HCT116 (cell line): ENCODE measurements at regions not wholly inside any gene's neighbourhood (a gene's known extent, or its start where the extent isn't known, plus 50 kb on each side); places are given as distances from the start of the nearest gene placed in this dataset.

Experiments used
- ATAC-seq: fragments of 200-7000 bp; cut with Tn5 transposase; 2 replicates; pipeline ENCODE4 v1.9.1; 2020; ENCODE audit warnings: mild to moderate bottlenecking, moderate library complexity
- BruUV-seq: library from RNA; stranded (reverse); fragments of 400-500 nt; replicated peaks from 2 replicates; lab custom pipeline; 2021; lab: Mats Ljungman, UMichigan
- CTCF ChIA-PET: fragments of 300-600 bp; sonication (Branson Sonifier 250); formaldehyde crosslinking; loops from one replicate; lab custom pipeline; 2021; ENCODE audit warnings: antibody characterized with exemption; lab: Charles Lee
- POLR2A ChIA-PET: fragments of 300-600, 350-600 bp; sonication (Branson Sonifier 250); formaldehyde crosslinking; loops from one replicate; lab custom pipeline; 2021; ENCODE audit warnings: antibody characterized with exemption; lab: Charles Lee
- RAD21 ChIA-PET, 2 experiments: fragments of 300-600 bp; sonication (Branson Sonifier 250); formaldehyde crosslinking; loops; one replicate each; lab custom pipeline; 2023; ENCODE audit warnings: low total read pairs in 2 of 2; ENCODE audit not compliant: uncharacterized antibody in 2 of 2, unreplicated experiment in 2 of 2, low non-redundant PET in 1 of 2; lab: Charles Lee
- DNase-seq: peaks from one replicate; pipeline ENCODE4 v3.0.0-alpha.2; 2010; ENCODE audit warnings: low read depth, low spot score
- H2AFZ ChIP-seq: fragments of 200-600 bp; shearing (Covaris generic), sonication (generic); 2 replicates; pipeline ENCODE4 v1.6.1; 2017; ENCODE audit warnings: low read depth, mixed run types, mixed read lengths, antibody characterized with exemption, low read length; ENCODE audit not compliant: poor library complexity, severe bottlenecking
- H3K27ac ChIP-seq: 2 replicates; pipeline ENCODE4 v1.5.1; 2012; ENCODE audit warnings: low read depth, low read length
- H3K27me3 ChIP-seq: fragments of 200-600 bp; sonication (generic); 2 replicates; pipeline ENCODE4 v1.6.1; 2016; ENCODE audit warnings: mixed run types, low read length, mixed read lengths; ENCODE audit not compliant: insufficient read depth
- H3K36me3 ChIP-seq, 2 experiments: fragments of 200-500 bp in 1 of 2; fragments of 200-600 bp in 1 of 2; sonication (Bioruptor generic) in 1 of 2; sonication (generic) in 1 of 2; 2 replicates each; pipeline versions ENCODE4 v1.5.1 to v1.6.1; 2014 to 2016; ENCODE audit warnings: low read length in 2 of 2, inconsistent platforms in 1 of 2, mixed read lengths in 1 of 2, mixed run types in 1 of 2; ENCODE audit not compliant: insufficient read depth in 2 of 2, control insufficient read depth in 1 of 2
- H3K4me1 ChIP-seq, 2 experiments: fragments of 200-600 bp in 1 of 2; sonication (generic) in 1 of 2; 2 replicates each; pipeline versions ENCODE4 v1.5.1 to v1.6.1; 2012 to 2017; ENCODE audit warnings: low read length in 2 of 2, inconsistent platforms in 1 of 2, mild to moderate bottlenecking in 1 of 2, mixed read lengths in 1 of 2, mixed run types in 1 of 2, moderate library complexity in 1 of 2; ENCODE audit not compliant: insufficient read depth in 2 of 2, control insufficient read depth in 1 of 2
- H3K4me2 ChIP-seq: fragments of 200-600 bp; sonication (generic); 2 replicates; pipeline ENCODE4 v1.6.1; 2017; ENCODE audit warnings: mixed run types, low read length, mixed read lengths
- H3K4me3 ChIP-seq, 2 experiments: fragments of 200-600 bp in 1 of 2; sonication (generic) in 1 of 2; replicated peaks in 1 of 2; 2 replicates each; pipeline ENCODE4 v1.5.1; 2011 to 2016; ENCODE audit warnings: low read length in 2 of 2, control low read depth in 1 of 2, low read depth in 1 of 2, mild to moderate bottlenecking in 1 of 2, mixed read lengths in 1 of 2, mixed run types in 1 of 2
- H3K79me2 ChIP-seq: fragments of 200-600 bp; sonication (generic); 2 replicates; pipeline ENCODE4 v1.6.1; 2017; ENCODE audit warnings: mild to moderate bottlenecking, mixed run types, low read length, moderate library complexity, mixed read lengths; ENCODE audit not compliant: insufficient read depth
- H3K9ac ChIP-seq: fragments of 200-600 bp; sonication (generic); 2 replicates; pipeline ENCODE4 v1.6.1; 2016; ENCODE audit warnings: low read length, mixed read lengths
- H3K9me2 ChIP-seq: fragments of 200-600 bp; sonication (generic), shearing (Covaris generic); 2 replicates; pipeline ENCODE4 v1.6.1; 2017; ENCODE audit warnings: mixed run types, mild to moderate bottlenecking, moderate library complexity; ENCODE audit not compliant: insufficient read depth
- H3K9me3 ChIP-seq, 2 experiments: fragments of 200-500 bp in 1 of 2; fragments of 200-600 bp in 1 of 2; sonication (Bioruptor generic) in 1 of 2; sonication (generic) in 1 of 2; 2 replicates each; pipeline ENCODE4 v1.6.1; 2014 to 2017; ENCODE audit warnings: low read length in 2 of 2, mixed read lengths in 2 of 2, inconsistent platforms in 1 of 2, low read depth in 1 of 2, mild to moderate bottlenecking in 1 of 2, mixed run types in 1 of 2, moderate library complexity in 1 of 2; ENCODE audit not compliant: control insufficient read depth in 1 of 2, insufficient read depth in 1 of 2
- H4K20me1 ChIP-seq: fragments of 200-600 bp; sonication (generic), shearing (Covaris generic); 2 replicates; pipeline ENCODE4 v1.6.1; 2017; ENCODE audit warnings: mixed run types, mild to moderate bottlenecking, moderate library complexity; ENCODE audit not compliant: insufficient read depth
- CEBPB ChIP-seq: IDR thresholded peaks from 2 replicates; pipeline ENCODE4 v1.6.1; 2012; ENCODE audit warnings: low read depth
- ELF1 ChIP-seq: IDR thresholded peaks from 2 replicates; pipeline ENCODE4 v1.6.1; 2012; ENCODE audit warnings: low read depth, borderline replicate concordance
- EZH2phosphoT487 ChIP-seq: fragments of 200-600 bp; IDR thresholded peaks from 2 replicates; pipeline ENCODE4 v1.6.1; 2018; ENCODE audit warnings: antibody characterized with exemption, borderline replicate concordance
- JUND ChIP-seq: IDR thresholded peaks from 2 replicates; pipeline ENCODE4 v1.6.1; 2012
- POLR2A ChIP-seq: IDR thresholded peaks from 2 replicates; pipeline ENCODE4 v1.7.0; 2011; ENCODE audit warnings: borderline replicate concordance; ENCODE audit not compliant: insufficient read depth, insufficient read length; ENCODE audit errors: extremely low read depth
- POLR2AphosphoS5 ChIP-seq: IDR thresholded peaks from 2 replicates; pipeline ENCODE4 v1.6.1; 2011; ENCODE audit warnings: mild to moderate bottlenecking, low read depth, low read length, moderate library complexity
- RAD21 ChIP-seq: IDR thresholded peaks from 2 replicates; pipeline ENCODE4 v1.6.1; 2012; ENCODE audit warnings: low read depth, mild to moderate bottlenecking
- SRF ChIP-seq: IDR thresholded peaks from 2 replicates; pipeline ENCODE4 v1.6.1; 2012; ENCODE audit warnings: low read depth
- YY1 ChIP-seq: IDR thresholded peaks from 2 replicates; pipeline ENCODE4 v1.6.1; 2011; ENCODE audit warnings: low read length, low read depth, moderate library complexity, mild to moderate bottlenecking; ENCODE audit not compliant: insufficient replicate concordance; ENCODE audit errors: extremely low read depth
- ZFX ChIP-seq: fragments of 450-650 bp; IDR thresholded peaks from 2 replicates; pipeline ENCODE4 v1.6.1; 2017
- ZNF274 ChIP-seq: fragments of 200-500 bp; sonication (Bioruptor generic); IDR thresholded peaks from 2 replicates; pipeline ENCODE4 v1.6.1; 2014; ENCODE audit warnings: mild to moderate bottlenecking, low read depth, low read length, inconsistent platforms
- intact Hi-C: fragments of 100-400 bp; cut with micrococcal nuclease; formaldehyde crosslinking; loops from 2 replicates; pipeline ENCODE4 v1.10.0; 2022
- TF ChIP-seq, protein P1 (sequence below): IDR thresholded peaks from 2 replicates; pipeline ENCODE4 v1.6.1; 2011; ENCODE audit warnings: mild to moderate bottlenecking, low read length, moderate library complexity; ENCODE audit not compliant: insufficient replicate concordance; ENCODE audit errors: extremely low read depth
- TF ChIP-seq, protein P2 (sequence below), 3 experiments: fragments of 200-600 bp in 1 of 3; sonication (generic) in 1 of 3; IDR thresholded peaks in 2 of 3; conservative IDR thresholded peaks in 1 of 3; 2 replicates each; pipeline ENCODE4 v1.5.1; 2012 to 2017; ENCODE audit warnings: low read depth in 2 of 3, low read length in 2 of 3, antibody characterized with exemption in 1 of 3, borderline replicate concordance in 1 of 3, control low read depth in 1 of 3, mild to moderate bottlenecking in 1 of 3, mixed read lengths in 1 of 3, mixed run types in 1 of 3, moderate library complexity in 1 of 3; ENCODE audit not compliant: insufficient read depth in 1 of 3
- TF ChIP-seq, protein P3 (sequence below): IDR thresholded peaks from 2 replicates; pipeline ENCODE4 v1.6.1; 2012
- TF ChIP-seq, protein P4 (sequence below): IDR thresholded peaks from 2 replicates; pipeline ENCODE4 v1.6.1; 2012; ENCODE audit warnings: low read depth
- TF ChIP-seq, protein P5 (sequence below): IDR thresholded peaks from 2 replicates; pipeline ENCODE4 v1.6.1; 2012

DNA sequence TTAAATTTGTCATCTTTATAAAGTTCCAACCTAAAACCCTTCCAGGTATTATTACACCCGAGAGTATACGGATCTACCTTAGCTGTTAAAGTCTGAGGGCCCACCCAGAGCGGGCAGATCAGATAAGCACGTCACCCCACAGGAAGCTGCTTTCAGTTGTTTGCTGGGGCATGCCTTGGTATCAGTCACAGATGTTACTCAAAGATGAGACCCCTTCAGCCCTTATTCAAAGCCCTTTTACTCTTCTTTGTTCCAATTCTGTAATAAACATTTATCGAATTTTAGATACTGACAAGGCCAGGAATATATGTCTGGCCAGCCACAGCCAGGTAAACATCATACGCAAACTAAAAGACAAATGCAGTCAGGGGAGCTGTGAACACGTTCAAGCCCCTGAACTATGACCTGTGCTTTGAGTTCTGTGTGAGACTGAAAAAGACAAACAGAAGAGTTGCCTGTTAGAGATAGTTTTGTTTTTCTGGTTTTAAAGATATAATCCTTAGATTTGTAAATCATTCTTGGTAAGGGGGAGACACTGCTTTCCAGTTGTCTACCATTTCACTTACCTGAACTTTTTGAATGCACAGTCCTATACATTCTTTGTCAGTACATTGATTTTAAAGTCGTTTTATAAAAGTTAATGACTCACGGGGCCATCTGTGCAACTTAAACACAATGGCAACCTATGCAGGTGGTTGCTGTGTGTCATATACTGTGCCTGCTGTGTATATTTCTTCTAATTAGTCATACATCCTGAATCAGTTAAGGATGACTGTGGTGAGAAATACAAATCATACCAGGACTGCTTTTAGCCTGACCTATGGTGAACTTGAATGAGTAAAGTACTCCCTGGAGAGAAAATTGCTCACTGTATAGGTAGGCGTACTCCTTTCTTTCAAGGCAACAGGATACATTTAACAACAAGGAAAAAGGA, 100.5 kb upstream of the ITPRID2 start:
- Histone ChIP-seq H2AFZ (no peak overlapping the region), H3K9ac (peak overlapping the region; percentile 71), H3K4me3 (peak overlapping the region in 1 of 2 experiments; percentile 14; a peak in 2 of 4 replicates), H3K27me3 (no peaks in the 10 kb centered on the region), H3K79me2 (peaks cover 20% of the 10 kb centered on the region), H4K20me1 (no peaks in the 10 kb centered on the region), H3K4me2 (peak overlapping the region; percentile 60), H3K9me2 (no peaks in the 10 kb centered on the region), H3K36me3 (peaks cover 0 to 21% of the 10 kb centered on the region in 2 experiments; a peak in 2 of 4 replicates), H3K9me3 (no peaks in the 10 kb centered on the region), H3K27ac (peak overlapping the region; percentile 92), H3K4me1 (peaks cover 54 to 72% of the 10 kb centered on the region in 2 experiments)
- ChIA-PET CTCF (interaction anchor here (0.7 kb wide), 1 partner anchor 12 kb away, joined by 3 read pairs; no protein-coding TSS in a partner anchor), POLR2A (interaction anchor here (0.6 to 4.3 kb wide), 14 partner anchors 10 to 170 kb away, joined by 3 to 23 read pairs (median 5); partner anchors contain the start of gene ITPRID2), RAD21 (interaction anchor here in 1 of 2 experiments (0.6 kb wide), 1 partner anchor 48 kb away, joined by 3 read pairs; no protein-coding TSS in a partner anchor)
- peak; percentile 98 for DNase-seq
- BruUV-seq = TSS peak; percentile 81
- intact Hi-C loops = loop anchor here (1.0 to 2.0 kb wide), 3 partner anchors 20 to 100 kb away; partner anchors contain the start of gene ITPRID2
- peak; percentile 87 for ATAC-seq
- TF ChIP-seq RAD21 = peak; percentile 45
- TF ChIP-seq, protein P1, sequence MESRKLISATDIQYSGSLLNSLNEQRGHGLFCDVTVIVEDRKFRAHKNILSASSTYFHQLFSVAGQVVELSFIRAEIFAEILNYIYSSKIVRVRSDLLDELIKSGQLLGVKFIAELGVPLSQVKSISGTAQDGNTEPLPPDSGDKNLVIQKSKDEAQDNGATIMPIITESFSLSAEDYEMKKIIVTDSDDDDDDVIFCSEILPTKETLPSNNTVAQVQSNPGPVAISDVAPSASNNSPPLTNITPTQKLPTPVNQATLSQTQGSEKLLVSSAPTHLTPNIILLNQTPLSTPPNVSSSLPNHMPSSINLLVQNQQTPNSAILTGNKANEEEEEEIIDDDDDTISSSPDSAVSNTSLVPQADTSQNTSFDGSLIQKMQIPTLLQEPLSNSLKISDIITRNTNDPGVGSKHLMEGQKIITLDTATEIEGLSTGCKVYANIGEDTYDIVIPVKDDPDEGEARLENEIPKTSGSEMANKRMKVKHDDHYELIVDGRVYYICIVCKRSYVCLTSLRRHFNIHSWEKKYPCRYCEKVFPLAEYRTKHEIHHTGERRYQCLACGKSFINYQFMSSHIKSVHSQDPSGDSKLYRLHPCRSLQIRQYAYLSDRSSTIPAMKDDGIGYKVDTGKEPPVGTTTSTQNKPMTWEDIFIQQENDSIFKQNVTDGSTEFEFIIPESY = peak; percentile 47
- peak; percentile 89 for TF ChIP-seq CEBPB
- TF ChIP-seq POLR2A = no peak
- TF ChIP-seq ZFX = no peak
- TF ChIP-seq, protein P2, sequence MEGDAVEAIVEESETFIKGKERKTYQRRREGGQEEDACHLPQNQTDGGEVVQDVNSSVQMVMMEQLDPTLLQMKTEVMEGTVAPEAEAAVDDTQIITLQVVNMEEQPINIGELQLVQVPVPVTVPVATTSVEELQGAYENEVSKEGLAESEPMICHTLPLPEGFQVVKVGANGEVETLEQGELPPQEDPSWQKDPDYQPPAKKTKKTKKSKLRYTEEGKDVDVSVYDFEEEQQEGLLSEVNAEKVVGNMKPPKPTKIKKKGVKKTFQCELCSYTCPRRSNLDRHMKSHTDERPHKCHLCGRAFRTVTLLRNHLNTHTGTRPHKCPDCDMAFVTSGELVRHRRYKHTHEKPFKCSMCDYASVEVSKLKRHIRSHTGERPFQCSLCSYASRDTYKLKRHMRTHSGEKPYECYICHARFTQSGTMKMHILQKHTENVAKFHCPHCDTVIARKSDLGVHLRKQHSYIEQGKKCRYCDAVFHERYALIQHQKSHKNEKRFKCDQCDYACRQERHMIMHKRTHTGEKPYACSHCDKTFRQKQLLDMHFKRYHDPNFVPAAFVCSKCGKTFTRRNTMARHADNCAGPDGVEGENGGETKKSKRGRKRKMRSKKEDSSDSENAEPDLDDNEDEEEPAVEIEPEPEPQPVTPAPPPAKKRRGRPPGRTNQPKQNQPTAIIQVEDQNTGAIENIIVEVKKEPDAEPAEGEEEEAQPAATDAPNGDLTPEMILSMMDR (IDR thresholded peaks at IDR 0.05 in 2 of 3, conservative IDR thresholded peaks at IDR 0.05 in 1 of 3; ENCODE audit: borderline replicate concordance in 1 of 3, insufficient read depth in 1 of 3, low read depth in 2 of 3, low read length in 2 of 3) = no peak
- TF ChIP-seq, protein P3, sequence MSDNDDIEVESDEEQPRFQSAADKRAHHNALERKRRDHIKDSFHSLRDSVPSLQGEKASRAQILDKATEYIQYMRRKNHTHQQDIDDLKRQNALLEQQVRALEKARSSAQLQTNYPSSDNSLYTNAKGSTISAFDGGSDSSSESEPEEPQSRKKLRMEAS = peak; percentile 68
- TF ChIP-seq JUND = peak; percentile 99
- peak; percentile 73 for TF ChIP-seq POLR2AphosphoS5
- no peak for TF ChIP-seq ZNF274
- TF ChIP-seq, protein P4, sequence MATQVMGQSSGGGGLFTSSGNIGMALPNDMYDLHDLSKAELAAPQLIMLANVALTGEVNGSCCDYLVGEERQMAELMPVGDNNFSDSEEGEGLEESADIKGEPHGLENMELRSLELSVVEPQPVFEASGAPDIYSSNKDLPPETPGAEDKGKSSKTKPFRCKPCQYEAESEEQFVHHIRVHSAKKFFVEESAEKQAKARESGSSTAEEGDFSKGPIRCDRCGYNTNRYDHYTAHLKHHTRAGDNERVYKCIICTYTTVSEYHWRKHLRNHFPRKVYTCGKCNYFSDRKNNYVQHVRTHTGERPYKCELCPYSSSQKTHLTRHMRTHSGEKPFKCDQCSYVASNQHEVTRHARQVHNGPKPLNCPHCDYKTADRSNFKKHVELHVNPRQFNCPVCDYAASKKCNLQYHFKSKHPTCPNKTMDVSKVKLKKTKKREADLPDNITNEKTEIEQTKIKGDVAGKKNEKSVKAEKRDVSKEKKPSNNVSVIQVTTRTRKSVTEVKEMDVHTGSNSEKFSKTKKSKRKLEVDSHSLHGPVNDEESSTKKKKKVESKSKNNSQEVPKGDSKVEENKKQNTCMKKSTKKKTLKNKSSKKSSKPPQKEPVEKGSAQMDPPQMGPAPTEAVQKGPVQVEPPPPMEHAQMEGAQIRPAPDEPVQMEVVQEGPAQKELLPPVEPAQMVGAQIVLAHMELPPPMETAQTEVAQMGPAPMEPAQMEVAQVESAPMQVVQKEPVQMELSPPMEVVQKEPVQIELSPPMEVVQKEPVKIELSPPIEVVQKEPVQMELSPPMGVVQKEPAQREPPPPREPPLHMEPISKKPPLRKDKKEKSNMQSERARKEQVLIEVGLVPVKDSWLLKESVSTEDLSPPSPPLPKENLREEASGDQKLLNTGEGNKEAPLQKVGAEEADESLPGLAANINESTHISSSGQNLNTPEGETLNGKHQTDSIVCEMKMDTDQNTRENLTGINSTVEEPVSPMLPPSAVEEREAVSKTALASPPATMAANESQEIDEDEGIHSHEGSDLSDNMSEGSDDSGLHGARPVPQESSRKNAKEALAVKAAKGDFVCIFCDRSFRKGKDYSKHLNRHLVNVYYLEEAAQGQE = no peak
- no peak for TF ChIP-seq EZH2phosphoT487
- TF ChIP-seq SRF = peak; percentile 86
- TF ChIP-seq, protein P5, sequence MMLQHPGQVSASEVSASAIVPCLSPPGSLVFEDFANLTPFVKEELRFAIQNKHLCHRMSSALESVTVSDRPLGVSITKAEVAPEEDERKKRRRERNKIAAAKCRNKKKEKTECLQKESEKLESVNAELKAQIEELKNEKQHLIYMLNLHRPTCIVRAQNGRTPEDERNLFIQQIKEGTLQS = peak; percentile 80; the same call in 1 of the 2 replicates
- TF ChIP-seq YY1 = peak; percentile 51
- no peak; the same call in 1 of the 2 replicates for TF ChIP-seq ELF1
